ENCODE measurements at regions not wholly inside any gene's neighbourhood (a gene's known extent, or its start where the extent isn't known, plus 50 kb on each side); places are given as distances from the start of the nearest gene placed in this dataset.

- DNase-seq (ENCODE audit: extremely low read depth, insufficient read length) = no peak
- no peak overlapping the region for H3K4me3 ChIP-seq (replicated peaks; ENCODE audit: low read depth, low read length)
- no peak for TF ChIP-seq CTCF (IDR thresholded peaks at IDR 0.05; ENCODE audit: insufficient read depth, low read length, poor library complexity, severe bottlenecking)
Measured at GRCh38 chr1:182292193-182292741, 99.3 kb downstream of the GLUL start.

GRCh38 chr1:182291584-182292192 is 99.9 kb downstream of the GLUL start:
- no peak for DNase-seq (ENCODE audit: extremely low read depth, insufficient read length)
- no peaks in the 10 kb centered on the region for H3K36me3 ChIP-seq (ENCODE audit: control insufficient read depth, insufficient read depth, low read length)
- TF ChIP-seq CTCF (IDR thresholded peaks at IDR 0.05; ENCODE audit: insufficient read depth, low read length, poor library complexity, severe bottlenecking) = no peak
- no peak overlapping the region for H3K4me3 ChIP-seq (replicated peaks; ENCODE audit: low read depth, low read length)
- H3K27me3 ChIP-seq (replicated peaks; ENCODE audit: control insufficient read depth, insufficient read depth, low read length) = peaks cover 2% of the 10 kb centered on the region; the same call in 1 of the 2 replicates

More at GRCh38 chr1:182292193-182292741, 99.3 kb downstream of the GLUL start:
- H3K27me3 ChIP-seq (replicated peaks; ENCODE audit: control insufficient read depth, insufficient read depth, low read length) = peaks cover 2% of the 10 kb centered on the region
- H3K36me3 ChIP-seq (ENCODE audit: control insufficient read depth, insufficient read depth, low read length) = no peaks in the 10 kb centered on the region

- DNase-seq (ENCODE audit: extremely low read depth, insufficient read length) = no peak
- no peak for TF ChIP-seq CTCF (IDR thresholded peaks at IDR 0.05; ENCODE audit: insufficient read depth, low read length, poor library complexity, severe bottlenecking)
- Histone ChIP-seq H3K4me3 (replicated peaks; ENCODE audit: low read depth, low read length) (no peak overlapping the region), H3K27me3 (replicated peaks; ENCODE audit: control insufficient read depth, insufficient read depth, low read length) (peaks cover 2% of the 10 kb centered on the region; the same call in 1 of the 2 replicates), H3K36me3 (ENCODE audit: control insufficient read depth, insufficient read depth, low read length) (no peaks in the 10 kb centered on the region)
Measured at GRCh38 chr1:182288749-182289604, 102.6 kb downstream of the GLUL start.

- no peaks in the 10 kb centered on the region for H3K36me3 ChIP-seq (ENCODE audit: control insufficient read depth, insufficient read depth, low read length)
Measured at GRCh38 chr1:182286761-182287160, 104.8 kb downstream of the GLUL start.

More at GRCh38 chr1:182286761-182287160, 104.8 kb downstream of the GLUL start:
- TF ChIP-seq CTCF (IDR thresholded peaks at IDR 0.05; ENCODE audit: insufficient read depth, low read length, poor library complexity, severe bottlenecking) = no peak
- Histone ChIP-seq H3K27me3 (replicated peaks; ENCODE audit: control insufficient read depth, insufficient read depth, low read length) (no peaks in the 10 kb centered on the region; the same call in 1 of the 2 replicates), H3K4me3 (replicated peaks; ENCODE audit: low read depth, low read length) (no peak overlapping the region)
- no peak for DNase-seq (ENCODE audit: extremely low read depth, insufficient read length)
